ENCODE measurements at regions not wholly inside any gene's neighbourhood (a gene's known extent, or its start where the extent isn't known, plus 50 kb on each side); places are given as distances from the start of the nearest gene placed in this dataset.

- no peak for DNase-seq
Observed at GRCh38 chr1:117678246-117678977, 72.6 kb downstream of the TENT5C start.

GRCh38 chr1:117679299-117679698, 73.5 kb downstream of the TENT5C start:
- no peak for DNase-seq

- no peak for DNase-seq
Observed at GRCh38 chr1:117679868-117680267, 74.0 kb downstream of the TENT5C start.

- no peak for DNase-seq
Observed at GRCh38 chr1:117680316-117681002, 74.6 kb downstream of the TENT5C start.

GRCh38 chr1:117681093-117681900, 75.4 kb downstream of the TENT5C start:
- DNase-seq, result no peak

- no peak for DNase-seq
Observed at GRCh38 chr1:117681901-117682250, 76.0 kb downstream of the TENT5C start.

GRCh38 chr1:117682372-117682771, 76.5 kb downstream of the TENT5C start:
- DNase-seq, result no peak

GRCh38 chr1:117683571-117684285, 77.9 kb downstream of the TENT5C start:
- no peak for DNase-seq

GRCh38 chr1:117685936-117686806, 80.3 kb downstream of the TENT5C start:
- no peak for DNase-seq

GRCh38 chr1:117686907-117687306, 81.1 kb downstream of the TENT5C start:
- no peak for DNase-seq

GRCh38 chr1:117689997-117690625, 84.3 kb downstream of the TENT5C start:
- DNase-seq, result no peak

GRCh38 chr1:117691942-117692341, 86.1 kb downstream of the TENT5C start:
- DNase-seq, result no peak

- DNase-seq, result no peak
Observed at GRCh38 chr1:117694543-117694942, 88.7 kb downstream of the TENT5C start.

GRCh38 chr1:117695796-117696490, 90.1 kb downstream of the TENT5C start:
- no peak for DNase-seq

- no peak for DNase-seq
Observed at GRCh38 chr1:117696561-117696960, 90.7 kb downstream of the TENT5C start.

- DNase-seq, result no peak
Observed at GRCh38 chr1:117697220-117697781, 91.5 kb downstream of the TENT5C start.

- DNase-seq, result no peak
Observed at GRCh38 chr1:117698398-117699160, 92.7 kb downstream of the TENT5C start.

- DNase-seq, result no peak
Observed at GRCh38 chr1:117699953-117700352, 94.1 kb downstream of the TENT5C start.

- DNase-seq, result no peak
Observed at GRCh38 chr1:117702654-117703053, 96.8 kb downstream of the TENT5C start.

- DNase-seq, result no peak
Observed at GRCh38 chr1:117707371-117707770, 101.5 kb downstream of the TENT5C start.

All from CD4-positive, alpha-beta T cell treated with Interferon gamma for 1 hour (primary cell).